GM04504 (cell line): ENCODE measurements at regions not wholly inside any gene's neighbourhood (a gene's known extent, or its start where the extent isn't known, plus 50 kb on each side); places are given as distances from the start of the nearest gene placed in this dataset.

Experiments used
- DNase-seq: peaks from one replicate; pipeline ENCODE4 v3.0.0-alpha.2; 2012; ENCODE audit warnings: low read depth

DNA sequence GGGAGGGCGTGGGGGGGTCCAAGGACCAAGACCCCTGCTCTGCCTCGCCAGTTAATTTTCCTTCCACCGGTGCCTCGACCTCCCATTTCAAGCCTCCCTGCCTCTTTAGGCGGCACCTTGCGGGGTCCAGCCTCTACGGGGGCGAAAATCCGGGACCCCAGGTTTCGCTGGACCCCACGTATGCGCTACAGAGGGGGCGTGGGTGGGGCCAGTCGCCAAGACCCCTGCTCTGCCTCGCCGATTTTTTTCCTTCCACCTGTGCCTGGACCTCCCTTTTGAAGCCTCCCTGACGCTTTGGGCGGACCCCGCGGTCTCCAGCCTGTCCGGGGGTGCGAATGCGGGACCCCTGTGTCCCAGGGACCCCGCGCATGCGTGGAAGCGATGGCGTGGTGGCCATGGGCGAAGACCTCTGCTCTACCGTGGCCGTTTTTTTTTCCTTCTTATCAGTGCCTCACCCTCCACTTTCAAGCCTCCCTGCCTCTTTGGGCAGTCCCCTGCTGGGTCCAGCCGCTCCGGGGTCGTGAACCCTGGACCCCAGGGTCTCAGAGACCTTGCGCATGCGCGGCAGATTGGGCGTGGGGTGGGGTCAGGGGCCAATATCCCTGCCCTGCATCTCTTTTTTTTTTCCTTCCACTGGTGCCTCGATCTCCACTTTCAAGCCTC lies 324.2 kb downstream of the ALG10 start:
- no peak for DNase-seq

- DNase-seq, result no peak
Measured at GRCh38 chr12:34347367-34347766, 325.1 kb downstream of the ALG10 start.

GRCh38 chr12:34348064-34348463 lies 325.8 kb downstream of the ALG10 start:
- DNase-seq, result no peak

GRCh38 chr12:34348836-34349672 lies 326.8 kb downstream of the ALG10 start:
- no peak for DNase-seq

DNA sequence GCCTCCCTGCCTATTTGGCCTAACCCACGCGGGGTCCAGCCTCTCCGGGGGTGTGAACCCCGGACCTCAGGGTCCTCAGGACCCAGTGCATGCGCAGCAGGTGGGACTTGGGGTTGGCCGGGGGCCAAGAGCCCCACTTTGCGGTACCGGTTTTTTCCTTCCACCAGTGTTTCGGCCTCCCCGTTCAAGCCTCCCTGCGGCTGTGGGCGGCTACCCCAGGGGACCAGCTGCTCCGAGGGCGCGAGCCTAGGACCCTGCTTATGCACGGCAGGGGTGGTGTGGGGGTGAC lies 327.3 kb downstream of the ALG10 start:
- DNase-seq, result no peak

DNA sequence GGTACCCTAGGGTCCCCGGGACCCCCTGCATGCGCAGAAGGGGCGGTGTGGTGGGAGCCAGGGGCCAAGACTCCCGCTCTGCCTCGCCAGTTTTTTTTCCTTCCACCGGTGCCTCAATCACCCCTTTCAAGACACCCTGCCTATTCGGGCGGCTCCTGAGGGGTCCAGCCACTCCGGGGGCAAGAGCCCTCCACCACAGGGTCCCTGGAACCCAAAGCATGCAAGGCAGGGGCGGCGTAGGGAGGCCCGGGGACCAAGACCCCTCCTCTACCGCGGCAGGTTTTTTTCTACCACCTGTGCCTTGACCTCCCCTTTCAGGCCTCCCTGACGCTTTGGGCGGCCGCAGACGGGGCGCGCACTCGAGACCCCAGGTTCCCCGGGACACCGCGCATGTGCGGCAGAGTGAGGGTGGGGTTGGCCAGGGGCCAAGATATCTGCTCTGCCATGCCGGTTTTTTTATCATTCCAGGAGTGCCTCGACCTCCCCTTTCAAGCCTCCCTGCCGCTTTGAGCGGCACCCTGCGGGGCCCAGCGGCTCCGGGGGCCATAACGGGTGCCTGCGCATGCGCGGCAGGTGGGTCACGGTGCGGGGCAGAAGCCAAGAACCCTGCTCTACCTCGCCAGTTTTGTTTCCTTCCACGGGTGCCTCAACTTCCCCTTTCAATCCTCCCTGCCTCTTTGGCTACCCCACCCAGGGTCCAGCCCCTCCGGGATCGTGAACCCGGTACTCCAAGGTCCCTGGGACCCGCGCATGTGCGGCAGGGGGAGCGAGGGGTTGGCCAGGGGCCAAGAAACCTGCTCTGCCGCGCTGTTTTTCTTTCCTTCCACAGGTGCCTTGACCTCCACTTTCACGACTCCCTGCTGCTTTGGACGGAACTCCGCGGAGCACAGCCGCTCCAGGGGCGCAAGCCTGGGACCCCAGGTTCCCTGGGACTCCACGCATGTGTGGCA lies 328.1 kb downstream of the ALG10 start:
- no peak for DNase-seq

GRCh38 chr12:34352098-34352497 lies 329.8 kb downstream of the ALG10 start:
- DNase-seq, result no peak

- no peak for DNase-seq
Measured at GRCh38 chr12:34354239-34355200, 332.2 kb downstream of the ALG10 start.

DNA sequence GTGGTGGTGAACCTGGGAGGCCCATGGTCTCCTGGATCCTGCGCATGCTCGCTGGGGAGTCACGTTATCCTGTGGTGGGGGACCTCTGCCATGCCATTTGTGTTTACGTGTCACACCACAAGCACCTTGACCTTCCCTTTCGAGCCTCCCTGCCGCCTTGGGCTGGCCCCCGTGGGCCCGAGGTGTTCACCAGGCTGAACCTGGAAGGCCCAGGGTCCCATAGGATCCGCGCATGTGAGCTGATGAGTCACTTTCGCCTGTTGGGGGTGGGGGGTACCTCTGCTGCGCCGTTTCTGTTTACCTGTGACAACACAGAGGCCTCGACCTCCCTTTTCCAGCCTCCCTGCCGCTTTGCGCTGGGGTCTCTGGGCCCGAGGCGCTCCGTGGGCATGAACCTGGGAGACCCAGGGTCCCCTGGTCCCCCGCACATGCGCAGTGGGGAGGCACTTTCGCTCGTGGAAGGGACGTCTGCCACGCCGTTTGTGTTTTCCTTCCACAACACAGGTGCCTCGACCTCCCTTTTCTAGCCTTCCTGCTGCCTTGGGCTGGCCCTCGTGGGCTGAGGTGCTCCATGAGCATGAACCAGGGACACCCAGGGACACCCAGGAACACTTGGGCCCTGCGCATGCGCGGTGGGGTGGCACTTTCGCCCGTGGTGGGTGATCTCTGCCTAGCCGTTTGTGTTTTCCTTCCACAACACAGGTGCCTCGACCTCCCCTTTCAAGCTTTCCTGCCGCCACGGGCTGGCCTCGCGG lies 334.1 kb downstream of the ALG10 start:
- DNase-seq, result no peak

DNA sequence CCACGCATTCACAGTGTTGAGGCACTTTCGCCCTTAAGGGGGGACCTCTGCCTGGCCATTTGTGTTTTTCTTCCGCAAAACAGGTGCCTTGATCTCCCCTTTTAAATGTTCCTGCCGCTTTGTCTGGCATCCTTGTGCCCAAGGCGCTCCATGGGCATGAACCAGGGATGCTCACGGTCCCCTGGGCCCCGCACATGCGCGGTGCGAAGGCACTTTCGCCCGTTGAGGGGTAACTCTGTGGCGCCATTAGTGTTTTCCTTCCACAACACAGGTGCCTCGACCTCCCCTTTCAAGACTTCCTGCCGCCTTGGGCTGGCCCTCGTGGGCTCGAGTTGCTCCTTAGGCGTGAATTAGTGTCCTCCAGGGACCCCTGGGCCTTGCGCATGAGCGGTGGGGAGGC lies 335.5 kb downstream of the ALG10 start:
- no peak for DNase-seq

DNA sequence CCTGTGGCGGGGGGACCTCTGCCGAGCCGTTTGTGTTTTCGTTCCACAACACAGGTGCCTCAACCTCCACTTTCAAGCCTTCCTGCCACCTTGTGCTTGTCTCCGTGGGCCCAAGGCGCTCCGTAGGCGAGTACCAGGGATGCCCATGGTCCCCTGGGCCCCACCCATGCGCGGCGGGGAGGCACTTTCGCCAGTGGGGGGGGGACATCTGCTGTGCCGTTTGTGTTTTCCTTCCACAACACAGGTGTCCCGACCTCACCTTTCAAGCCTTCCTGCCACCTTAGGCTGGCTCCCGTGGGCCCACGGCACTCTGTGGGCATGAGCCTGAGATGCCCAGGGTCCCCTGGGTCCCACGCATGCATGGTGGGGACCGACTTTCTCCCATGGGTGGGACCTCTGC lies 335.9 kb downstream of the ALG10 start:
- no peak for DNase-seq

DNA sequence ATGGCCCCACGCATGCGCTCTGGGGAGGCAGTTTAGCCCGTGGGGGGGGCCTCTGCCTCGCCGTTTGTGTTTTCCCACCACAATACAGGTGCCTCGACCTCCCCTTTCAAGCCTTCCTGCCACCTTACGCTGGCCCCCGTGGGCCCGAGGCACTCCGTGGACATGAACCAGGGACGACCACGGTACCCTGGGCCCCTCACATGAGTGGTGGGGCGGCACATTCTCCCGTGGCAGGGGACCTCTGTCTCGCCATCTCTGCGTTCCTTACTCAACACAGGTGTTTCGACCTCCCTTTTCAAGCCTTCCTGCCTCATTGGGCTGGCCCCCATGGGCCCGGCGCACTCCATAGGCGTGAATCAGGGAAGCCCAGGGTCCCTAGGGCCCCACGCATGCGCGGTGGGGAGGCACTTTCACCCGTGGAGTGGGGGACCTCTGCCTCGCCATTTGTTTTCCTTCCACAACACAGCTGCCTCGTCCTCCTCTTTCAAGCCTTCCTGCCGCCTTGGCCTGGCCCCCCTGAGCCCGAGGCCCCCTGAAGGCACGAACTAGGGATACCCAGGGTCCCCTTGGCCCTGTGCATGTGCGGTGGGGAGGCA lies 339.5 kb downstream of the ALG10 start:
- no peak for DNase-seq

- no peak for DNase-seq
Measured at GRCh38 chr12:34363050-34363673, 340.9 kb downstream of the ALG10 start.

- DNase-seq, result no peak
Measured at GRCh38 chr12:34368079-34368478, 345.8 kb downstream of the ALG10 start.

DNA sequence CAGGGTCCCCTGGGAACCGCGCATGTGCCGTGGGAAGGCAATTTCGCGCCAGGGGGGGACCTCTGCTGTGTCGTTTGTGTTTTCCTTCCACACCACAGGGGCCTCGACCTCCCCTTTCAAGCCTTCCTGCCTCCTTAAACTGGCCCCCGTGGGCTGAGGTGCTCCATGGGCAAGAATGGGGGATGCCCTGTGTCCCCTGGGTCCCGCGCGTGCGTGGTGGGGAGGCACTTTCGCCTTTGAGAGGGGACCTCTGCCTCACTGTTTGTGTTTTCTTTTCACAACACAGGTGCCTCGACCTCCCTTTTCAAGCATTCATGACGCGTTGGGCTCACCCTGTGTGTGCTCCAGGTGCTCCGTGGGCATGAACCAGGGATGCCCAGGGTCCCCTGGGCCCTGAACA lies 348.8 kb downstream of the ALG10 start:
- no peak for DNase-seq

GRCh38 chr12:34372003-34372402 lies 349.7 kb downstream of the ALG10 start:
- no peak for DNase-seq

- no peak for DNase-seq
Measured at GRCh38 chr12:34373926-34374325, 351.6 kb downstream of the ALG10 start.

GRCh38 chr12:34376133-34376799 lies 354.0 kb downstream of the ALG10 start:
- no peak for DNase-seq
